Muscle layer of colon (tissue), 2 donors: ENCODE measurements at regions not wholly inside any gene's neighbourhood (a gene's known extent, or its start where the extent isn't known, plus 50 kb on each side); places are given as distances from the start of the nearest gene placed in this dataset.
A peak's percentile ranks its signal among the peaks of the same experiment; 100 is the strongest.

Experiments used
- H3K27ac ChIP-seq: one replicate; pipeline ENCODE4 v1.7.0; 2013; ENCODE audit warnings: low read depth, mild to moderate bottlenecking, low read length, moderate library complexity
- H3K27me3 ChIP-seq, 2 donors: one replicate each; pipeline ENCODE4 v1.7.0; 2013; ENCODE audit warnings: low read length in 2 of 2, mild to moderate bottlenecking in 2 of 2; ENCODE audit not compliant: insufficient read depth in 2 of 2, control insufficient read depth in 1 of 2
- H3K36me3 ChIP-seq: one replicate; pipeline ENCODE4 v1.7.0; 2013; ENCODE audit warnings: mild to moderate bottlenecking, low read length; ENCODE audit not compliant: insufficient read depth
- H3K4me1 ChIP-seq: one replicate; pipeline ENCODE4 v1.7.0; 2013; ENCODE audit warnings: mild to moderate bottlenecking, low read length; ENCODE audit not compliant: insufficient read depth
- H3K4me3 ChIP-seq, 2 donors: one replicate each; pipeline ENCODE4 v1.7.0; 2013; ENCODE audit warnings: low read length in 2 of 2, low read depth in 1 of 2, mild to moderate bottlenecking in 1 of 2, moderate library complexity in 1 of 2
- H3K9ac ChIP-seq: one replicate; pipeline ENCODE4 v1.7.0; 2013; ENCODE audit warnings: low read length
- H3K9me3 ChIP-seq: one replicate; pipeline ENCODE4 v1.7.0; 2013; ENCODE audit warnings: mild to moderate bottlenecking, low read length
- donor health status: abdominal sarcoma.
- donor health status: Adenocarcinoma of cecum.

- Histone ChIP-seq H3K36me3 (no peaks in the 10 kb centered on the region), H3K4me1 (peaks cover 8% of the 10 kb centered on the region), H3K27me3 (no peaks in the 10 kb centered on the region), H3K4me3 (no peak overlapping the region), H3K27ac (no peak overlapping the region), H3K9me3 (no peaks in the 10 kb centered on the region), H3K9ac (no peak overlapping the region)
Measured at GRCh38 chr1:23639460-23640095, 52.0 kb upstream of the RPL11 start.

- Histone ChIP-seq H3K9me3 (no peaks in the 10 kb centered on the region), H3K27ac (no peak overlapping the region), H3K36me3 (no peaks in the 10 kb centered on the region), H3K9ac (no peak overlapping the region), H3K4me1 (peaks cover 9% of the 10 kb centered on the region), H3K4me3 (no peak overlapping the region), H3K27me3 (no peaks in the 10 kb centered on the region)
Measured at GRCh38 chr1:23638786-23639241, 52.8 kb upstream of the RPL11 start.

- Histone ChIP-seq H3K27me3 (no peaks in the 10 kb centered on the region), H3K9me3 (no peaks in the 10 kb centered on the region), H3K36me3 (no peaks in the 10 kb centered on the region), H3K27ac (no peak overlapping the region), H3K4me3 (no peak overlapping the region), H3K9ac (no peak overlapping the region), H3K4me1 (peaks cover 9% of the 10 kb centered on the region)
Measured at GRCh38 chr1:23638188-23638619, 53.4 kb upstream of the RPL11 start.

- Histone ChIP-seq H3K9ac (no peak overlapping the region), H3K27me3 (no peaks in the 10 kb centered on the region), H3K27ac (no peak overlapping the region), H3K9me3 (no peaks in the 10 kb centered on the region), H3K36me3 (no peaks in the 10 kb centered on the region), H3K4me1 (peaks cover 9% of the 10 kb centered on the region), H3K4me3 (no peak overlapping the region)
Measured at GRCh38 chr1:23636009-23636408, 55.6 kb upstream of the RPL11 start.

- Histone ChIP-seq H3K4me1 (peaks cover 9% of the 10 kb centered on the region), H3K27me3 (no peaks in the 10 kb centered on the region), H3K4me3 (peak overlapping the region; percentile 28 to 68), H3K9ac (peak overlapping the region; percentile 53), H3K27ac (peak overlapping the region; percentile 41), H3K36me3 (no peaks in the 10 kb centered on the region), H3K9me3 (no peaks in the 10 kb centered on the region)
Measured at GRCh38 chr1:23634840-23635651, 56.6 kb upstream of the RPL11 start.

- H3K9ac ChIP-seq: no peak overlapping the region
- no peaks in the 10 kb centered on the region for H3K27me3 ChIP-seq
- no peaks in the 10 kb centered on the region for H3K36me3 ChIP-seq
- no peak overlapping the region for H3K27ac ChIP-seq
- H3K4me1 ChIP-seq: peaks cover 9% of the 10 kb centered on the region
- H3K4me3 ChIP-seq: no peak overlapping the region
- no peaks in the 10 kb centered on the region for H3K9me3 ChIP-seq
Measured at GRCh38 chr1:23634518-23634839, 57.1 kb upstream of the RPL11 start.

DNA sequence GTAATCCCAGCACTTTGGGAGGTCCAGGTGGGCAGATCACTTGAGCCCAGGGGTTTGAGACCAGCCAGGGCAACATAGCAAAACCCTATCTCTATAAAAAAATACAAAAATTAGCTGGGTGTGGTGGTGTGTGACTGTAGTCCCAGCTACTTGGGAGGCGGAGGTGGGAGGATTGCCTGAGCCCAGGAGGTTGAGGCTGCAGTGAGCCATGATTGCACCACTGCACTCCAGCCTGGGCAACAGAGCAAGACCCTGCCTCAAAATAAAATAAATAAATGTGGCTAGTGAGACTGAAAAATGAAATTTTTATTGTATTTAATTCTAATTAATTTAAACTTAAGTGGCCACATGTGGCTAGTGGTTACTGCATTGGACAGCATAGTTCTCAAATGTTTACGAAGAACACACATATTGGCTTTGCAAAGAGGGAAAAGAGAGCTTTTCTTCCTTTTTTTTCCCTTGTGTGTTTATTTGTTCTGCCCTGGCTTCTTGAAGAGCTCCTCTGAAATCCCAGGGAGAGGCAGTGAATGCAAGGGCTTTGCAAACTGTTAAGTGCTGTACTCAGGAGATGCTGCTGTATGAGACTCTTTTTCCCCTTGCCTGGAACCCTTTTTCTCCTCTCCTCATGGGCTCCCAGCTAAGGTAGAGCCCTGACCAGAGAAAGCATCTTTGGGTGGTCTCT lies 59.0 kb upstream of the RPL11 start:
- no peaks in the 10 kb centered on the region for H3K27me3 ChIP-seq
- no peak overlapping the region for H3K4me3 ChIP-seq
- no peak overlapping the region for H3K9ac ChIP-seq
- H3K9me3 ChIP-seq: no peaks in the 10 kb centered on the region
- no peaks in the 10 kb centered on the region for H3K36me3 ChIP-seq
- no peak overlapping the region for H3K27ac ChIP-seq
- H3K4me1 ChIP-seq: peaks cover 3% of the 10 kb centered on the region

DNA sequence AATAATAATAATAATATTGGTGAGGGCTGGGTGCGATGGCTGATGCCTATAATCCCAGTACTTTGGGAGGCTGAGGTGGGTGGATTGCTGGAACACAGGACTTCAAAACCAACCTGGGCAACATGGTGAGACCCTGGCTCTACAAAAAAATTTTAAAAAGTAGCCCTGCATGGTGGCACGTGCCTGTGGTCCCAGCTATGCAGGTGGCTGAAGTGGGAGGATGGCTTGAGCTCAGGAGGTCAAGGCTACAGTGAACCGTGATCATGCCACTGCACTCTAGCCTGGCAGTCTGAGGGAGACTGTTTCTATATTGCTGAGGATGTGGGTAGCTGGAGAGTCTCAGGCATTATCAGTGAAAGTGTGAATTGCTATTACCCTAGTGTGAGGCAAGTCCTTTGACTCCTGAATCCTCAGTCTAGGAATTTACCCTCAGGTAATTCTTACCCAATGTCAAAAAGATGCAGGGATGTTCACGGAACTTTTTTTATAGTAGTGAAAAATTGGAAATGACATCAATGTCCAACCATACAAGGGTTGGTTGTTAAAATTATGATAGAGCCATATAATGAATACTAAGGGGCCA lies 61.8 kb upstream of the RPL11 start:
- Histone ChIP-seq H3K36me3 (no peaks in the 10 kb centered on the region), H3K4me1 (peaks cover 3% of the 10 kb centered on the region), H3K9ac (no peak overlapping the region), H3K27me3 (no peaks in the 10 kb centered on the region), H3K9me3 (no peaks in the 10 kb centered on the region), H3K27ac (no peak overlapping the region), H3K4me3 (no peak overlapping the region)

GRCh38 chr1:23628951-23629387 lies 62.6 kb upstream of the RPL11 start:
- no peak overlapping the region for H3K9ac ChIP-seq
- no peaks in the 10 kb centered on the region for H3K9me3 ChIP-seq
- no peaks in the 10 kb centered on the region for H3K36me3 ChIP-seq
- H3K4me1 ChIP-seq: no peaks in the 10 kb centered on the region
- no peaks in the 10 kb centered on the region for H3K27me3 ChIP-seq
- no peak overlapping the region for H3K27ac ChIP-seq
- no peak overlapping the region for H3K4me3 ChIP-seq

DNA sequence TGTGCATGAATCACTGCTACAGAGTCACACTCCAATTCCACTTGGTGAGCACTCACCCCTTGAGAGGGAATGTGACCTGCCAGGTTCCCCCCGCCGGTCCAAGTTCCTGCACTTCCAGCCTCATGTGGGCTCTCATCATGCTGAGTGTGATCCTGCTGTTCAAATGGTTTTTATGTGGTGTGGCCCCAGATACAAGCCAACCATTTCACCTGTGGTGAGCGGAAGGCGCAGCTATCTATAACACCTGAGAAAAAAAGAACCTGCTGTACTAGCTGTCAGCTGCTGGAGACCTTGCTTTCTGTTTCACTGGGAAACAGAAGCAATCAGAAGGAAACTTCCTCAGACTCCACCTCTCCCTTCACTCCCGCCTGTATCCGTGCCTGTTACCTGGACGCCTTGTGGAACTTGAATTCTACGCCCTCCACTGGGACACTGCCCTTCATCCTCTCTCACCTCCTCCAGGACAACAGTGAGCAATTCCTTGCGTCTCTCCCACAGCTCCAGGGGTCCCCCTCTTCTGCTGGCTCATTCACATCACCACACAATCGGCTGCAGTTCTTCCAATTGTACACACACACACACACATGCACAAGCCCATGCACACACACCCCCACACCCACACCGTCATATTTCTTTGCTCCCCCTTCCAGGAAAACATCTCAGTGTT lies 64.4 kb upstream of the RPL11 start:
- no peaks in the 10 kb centered on the region for H3K36me3 ChIP-seq
- no peaks in the 10 kb centered on the region for H3K9me3 ChIP-seq
- H3K9ac ChIP-seq: no peak overlapping the region
- H3K27me3 ChIP-seq: no peaks in the 10 kb centered on the region
- no peak overlapping the region for H3K27ac ChIP-seq
- no peak overlapping the region for H3K4me3 ChIP-seq
- H3K4me1 ChIP-seq: no peaks in the 10 kb centered on the region
